HUES6 (cell line): ENCODE measurements at regions not wholly inside any gene's neighbourhood (a gene's known extent, or its start where the extent isn't known, plus 50 kb on each side); places are given as distances from the start of the nearest gene placed in this dataset.

Source experiments
- H3K27ac ChIP-seq: 2 replicates; pipeline ENCODE4 v1.7.0; 2013; ENCODE audit warnings: low read depth, mild to moderate bottlenecking, low read length, inconsistent platforms
- H3K27me3 ChIP-seq: 2 replicates; pipeline ENCODE4 v1.6.1; 2013; ENCODE audit warnings: low read length; ENCODE audit not compliant: control insufficient read depth, insufficient read depth
- H3K36me3 ChIP-seq: 2 replicates; pipeline ENCODE4 v1.6.1; 2013; ENCODE audit warnings: low read length; ENCODE audit not compliant: control insufficient read depth, insufficient read depth
- H3K4me1 ChIP-seq: 2 replicates; pipeline ENCODE4 v1.6.1; 2013; ENCODE audit warnings: low read length; ENCODE audit not compliant: control insufficient read depth, insufficient read depth
- H3K4me3 ChIP-seq: 2 replicates; pipeline ENCODE4 v1.5.1; 2013; ENCODE audit warnings: low read depth, low read length
- H3K9ac ChIP-seq: one replicate; pipeline ENCODE4 v1.6.1; 2013; ENCODE audit warnings: mild to moderate bottlenecking, low read length
- H3K9me3 ChIP-seq: 2 replicates; pipeline ENCODE4 v1.6.1; 2013; ENCODE audit warnings: low read depth, low read length; ENCODE audit not compliant: control insufficient read depth, insufficient read depth

DNA sequence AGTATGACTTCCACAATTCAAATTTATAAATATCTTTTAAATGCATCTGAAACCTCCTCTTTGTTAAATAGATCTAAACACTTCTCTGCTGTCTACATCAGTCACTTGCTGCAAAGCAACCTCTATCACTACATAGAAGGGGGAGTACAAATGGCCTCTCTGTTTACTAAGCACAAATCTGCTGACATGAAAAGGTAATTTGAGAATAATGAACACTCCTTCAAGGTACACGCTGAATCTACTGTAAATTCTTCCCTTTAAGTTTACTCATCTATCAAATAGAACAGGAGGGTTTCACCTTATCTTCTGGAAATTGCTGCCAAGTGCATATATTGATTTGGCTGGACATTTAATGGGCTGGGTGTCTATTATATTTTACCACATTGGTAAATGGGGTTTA is 879.6 kb downstream of the SUCLG1 start:
- no peaks in the 10 kb centered on the region for H3K9me3 ChIP-seq
- H3K4me3 ChIP-seq = no peak overlapping the region
- peaks cover 3% of the 10 kb centered on the region; the same call in 1 of the 2 replicates for H3K4me1 ChIP-seq
- H3K36me3 ChIP-seq = no peaks in the 10 kb centered on the region
- no peak overlapping the region for H3K27ac ChIP-seq
- H3K9ac ChIP-seq = no peak overlapping the region
- H3K27me3 ChIP-seq = no peaks in the 10 kb centered on the region

DNA sequence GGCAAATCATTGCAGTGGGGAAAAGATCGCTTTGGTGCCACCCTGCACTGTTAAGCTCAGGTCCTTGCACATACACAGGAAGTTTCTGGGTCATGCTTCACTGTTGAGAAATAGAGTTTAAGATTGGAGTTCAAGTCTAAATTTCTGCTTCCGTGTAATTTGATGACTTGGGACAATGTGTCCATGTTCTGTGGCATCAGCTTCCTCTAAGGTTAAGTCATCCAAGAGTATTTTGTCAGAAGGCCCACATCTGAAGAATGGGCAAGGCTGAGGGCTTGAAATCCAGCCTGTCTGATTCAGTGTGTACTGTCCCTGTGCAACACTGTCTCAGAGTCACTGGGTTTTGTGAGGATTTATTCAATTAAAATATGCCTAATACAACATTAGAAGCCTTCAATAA is 880.7 kb downstream of the SUCLG1 start:
- no peaks in the 10 kb centered on the region for H3K36me3 ChIP-seq
- no peak overlapping the region for H3K27ac ChIP-seq
- no peaks in the 10 kb centered on the region for H3K27me3 ChIP-seq
- no peaks in the 10 kb centered on the region for H3K9me3 ChIP-seq
- H3K4me3 ChIP-seq = no peak overlapping the region
- H3K9ac ChIP-seq = no peak overlapping the region
- no peaks in the 10 kb centered on the region for H3K4me1 ChIP-seq

DNA sequence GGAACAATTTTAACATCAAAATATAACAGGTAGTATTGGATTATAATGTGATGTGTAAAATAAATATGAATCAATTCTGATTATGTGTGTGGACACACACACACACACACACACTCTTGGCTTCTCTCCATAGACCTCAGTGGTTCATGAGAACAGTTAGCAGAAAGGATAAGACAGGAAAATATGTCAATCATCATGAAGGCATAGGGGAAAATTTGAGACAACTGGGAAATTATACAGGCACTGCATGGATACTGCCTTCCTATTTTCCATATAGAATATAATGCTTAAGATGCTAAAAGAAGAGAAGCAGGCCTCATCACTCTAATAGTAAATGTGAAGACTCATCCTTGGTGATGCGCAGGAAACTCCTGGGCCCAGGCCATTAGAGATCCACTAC is 884.5 kb downstream of the SUCLG1 start:
- Histone ChIP-seq H3K36me3 (no peaks in the 10 kb centered on the region), H3K9ac (no peak overlapping the region), H3K4me1 (no peaks in the 10 kb centered on the region), H3K4me3 (no peak overlapping the region), H3K27ac (no peak overlapping the region), H3K27me3 (no peaks in the 10 kb centered on the region), H3K9me3 (no peaks in the 10 kb centered on the region)

DNA sequence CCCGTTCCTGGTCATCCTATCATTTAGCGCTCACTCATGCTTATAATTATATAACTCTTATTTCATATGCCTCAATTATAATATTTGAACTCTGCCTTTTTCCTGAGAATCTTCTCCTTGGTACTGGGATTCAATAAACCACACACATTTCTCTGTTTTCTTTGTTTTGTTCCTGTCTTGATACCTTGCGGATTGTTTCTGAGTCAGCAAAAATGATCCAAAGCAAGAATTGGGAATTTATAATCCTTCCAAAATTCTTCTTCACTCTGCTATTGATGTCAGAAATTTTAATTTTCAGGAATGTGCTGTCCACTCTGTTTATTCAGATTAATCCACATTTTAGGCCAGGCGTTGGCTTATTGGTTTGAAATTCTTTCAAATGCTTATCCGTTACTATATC is 886.0 kb downstream of the SUCLG1 start:
- H3K9me3 ChIP-seq = no peaks in the 10 kb centered on the region

DNA sequence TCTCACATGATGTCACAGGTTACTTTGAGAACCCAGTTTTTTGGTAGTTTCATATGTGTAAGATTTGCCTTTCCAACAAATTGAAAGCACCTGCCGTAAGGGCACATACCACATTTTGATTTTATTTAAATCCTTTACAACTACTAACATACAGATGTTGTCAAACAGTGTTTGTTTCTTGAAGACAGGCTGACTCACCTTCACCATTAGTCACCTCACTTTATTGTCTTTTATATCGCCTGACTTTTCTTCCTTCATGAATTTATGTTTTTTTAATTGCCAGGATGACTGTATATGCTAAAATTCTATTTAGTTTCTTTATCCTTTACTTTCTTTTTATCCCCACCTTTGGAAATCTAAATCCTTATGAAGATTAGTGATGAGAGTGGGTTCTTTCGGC is 886.7 kb downstream of the SUCLG1 start:
- no peak overlapping the region for H3K4me3 ChIP-seq
- no peak overlapping the region for H3K9ac ChIP-seq
- H3K9me3 ChIP-seq = no peaks in the 10 kb centered on the region

More for the DNA sequence above, 886.0 kb downstream of the SUCLG1 start:
- Histone ChIP-seq H3K36me3 (no peaks in the 10 kb centered on the region), H3K4me3 (no peak overlapping the region), H3K27ac (no peak overlapping the region), H3K9ac (no peak overlapping the region), H3K4me1 (no peaks in the 10 kb centered on the region), H3K27me3 (no peaks in the 10 kb centered on the region)

DNA sequence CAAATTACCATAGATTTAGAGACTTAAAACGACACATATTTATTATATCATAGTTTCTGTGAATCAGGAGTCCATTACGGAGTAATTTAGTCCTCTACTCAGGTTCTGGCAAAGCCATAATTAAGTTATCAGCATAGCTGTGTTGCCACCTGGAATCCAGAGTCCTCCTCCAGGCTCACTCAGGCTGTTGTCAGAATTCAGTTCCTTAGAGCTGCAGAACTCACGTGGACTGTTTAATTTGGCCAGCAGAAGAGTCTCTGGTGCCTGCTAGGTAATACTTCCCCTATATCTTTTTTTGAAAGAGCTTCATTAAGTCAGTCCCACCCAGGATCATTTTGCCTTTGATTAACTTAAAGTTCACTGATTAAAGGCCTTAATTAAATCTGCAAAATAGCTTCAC is 891.5 kb downstream of the SUCLG1 start:
- Histone ChIP-seq H3K27ac (no peak overlapping the region), H3K4me1 (no peaks in the 10 kb centered on the region), H3K9me3 (no peaks in the 10 kb centered on the region)

More for the DNA sequence above, 886.7 kb downstream of the SUCLG1 start:
- Histone ChIP-seq H3K4me1 (no peaks in the 10 kb centered on the region), H3K27me3 (no peaks in the 10 kb centered on the region), H3K27ac (no peak overlapping the region), H3K36me3 (no peaks in the 10 kb centered on the region)

DNA sequence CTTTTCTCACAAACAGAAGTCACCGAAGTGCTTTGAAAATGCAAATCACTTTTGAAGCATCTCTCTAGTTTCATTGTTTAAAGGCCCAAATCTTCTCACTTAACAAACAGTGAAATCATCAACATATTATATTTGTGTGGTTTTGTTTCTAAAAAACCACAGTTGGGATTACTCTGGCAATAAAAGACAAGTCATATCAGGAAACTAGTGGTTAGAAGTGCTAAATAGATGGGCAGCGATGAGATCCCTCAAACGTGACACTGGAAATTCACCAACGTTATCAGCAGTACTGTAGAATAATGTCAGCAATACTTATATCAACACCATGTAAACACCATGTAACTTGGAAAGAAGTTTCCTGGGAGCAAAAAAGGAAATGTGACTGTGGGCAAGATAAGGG is 893.5 kb downstream of the SUCLG1 start:
- H3K36me3 ChIP-seq = no peaks in the 10 kb centered on the region
- H3K4me3 ChIP-seq = no peak overlapping the region
- no peaks in the 10 kb centered on the region for H3K9me3 ChIP-seq
- no peaks in the 10 kb centered on the region for H3K27me3 ChIP-seq
- no peak overlapping the region for H3K27ac ChIP-seq
- no peaks in the 10 kb centered on the region for H3K4me1 ChIP-seq
- no peak overlapping the region for H3K9ac ChIP-seq

More for the DNA sequence above, 891.5 kb downstream of the SUCLG1 start:
- H3K9ac ChIP-seq = no peak overlapping the region
- H3K27me3 ChIP-seq = no peaks in the 10 kb centered on the region
- no peaks in the 10 kb centered on the region for H3K36me3 ChIP-seq
- no peak overlapping the region for H3K4me3 ChIP-seq

DNA sequence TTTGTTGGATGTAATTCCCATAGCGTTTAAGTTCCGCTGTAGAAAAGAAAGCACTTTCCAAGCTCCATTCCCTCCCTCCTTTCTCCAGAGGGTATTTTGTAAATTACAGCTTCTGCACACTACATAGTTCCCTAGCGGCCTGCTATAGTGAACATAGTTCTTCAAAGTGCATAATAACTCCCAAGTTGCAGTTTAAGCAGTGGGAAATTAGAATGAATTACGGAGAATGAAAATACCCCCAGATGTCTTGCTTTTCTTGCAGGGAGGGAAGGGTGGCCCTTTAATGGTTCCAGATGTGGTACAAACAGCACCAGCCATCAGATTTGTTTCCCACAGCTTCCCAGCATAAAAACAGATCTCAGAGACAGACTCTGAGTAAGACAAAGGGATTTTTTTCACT is 893.9 kb downstream of the SUCLG1 start:
- H3K4me3 ChIP-seq = no peak overlapping the region
- H3K4me1 ChIP-seq = no peaks in the 10 kb centered on the region
- no peak overlapping the region for H3K9ac ChIP-seq
- H3K27ac ChIP-seq = no peak overlapping the region
- H3K9me3 ChIP-seq = no peaks in the 10 kb centered on the region
- H3K27me3 ChIP-seq = no peaks in the 10 kb centered on the region
- no peaks in the 10 kb centered on the region for H3K36me3 ChIP-seq

DNA sequence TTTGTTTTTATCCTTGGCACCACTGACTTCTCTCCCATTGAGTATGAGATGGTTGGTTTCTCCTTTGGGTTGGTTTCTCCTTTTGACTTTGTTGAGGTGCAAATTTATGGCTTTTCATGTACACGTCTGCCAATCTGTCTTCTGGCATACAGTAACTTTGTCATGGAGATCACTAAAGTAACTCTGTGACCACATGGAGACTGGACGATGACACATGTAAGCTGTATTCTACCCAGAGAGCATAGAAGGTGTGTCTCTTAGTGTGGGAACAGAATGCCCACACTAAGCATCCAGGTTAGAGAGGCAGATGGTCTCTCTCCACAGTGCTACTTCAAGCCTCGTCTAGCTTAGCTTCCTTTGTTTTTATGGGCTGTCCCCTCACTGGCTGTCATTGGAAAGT is 897.5 kb downstream of the SUCLG1 start:
- H3K4me1 ChIP-seq = no peaks in the 10 kb centered on the region
- H3K4me3 ChIP-seq = no peak overlapping the region
- no peaks in the 10 kb centered on the region for H3K27me3 ChIP-seq
- H3K9me3 ChIP-seq = 0 out of 2 replicates have a peak, but pooled peaks cover 3% of the 10 kb centered on the region
- no peak overlapping the region for H3K27ac ChIP-seq
- H3K36me3 ChIP-seq = no peaks in the 10 kb centered on the region
- H3K9ac ChIP-seq = no peak overlapping the region

DNA sequence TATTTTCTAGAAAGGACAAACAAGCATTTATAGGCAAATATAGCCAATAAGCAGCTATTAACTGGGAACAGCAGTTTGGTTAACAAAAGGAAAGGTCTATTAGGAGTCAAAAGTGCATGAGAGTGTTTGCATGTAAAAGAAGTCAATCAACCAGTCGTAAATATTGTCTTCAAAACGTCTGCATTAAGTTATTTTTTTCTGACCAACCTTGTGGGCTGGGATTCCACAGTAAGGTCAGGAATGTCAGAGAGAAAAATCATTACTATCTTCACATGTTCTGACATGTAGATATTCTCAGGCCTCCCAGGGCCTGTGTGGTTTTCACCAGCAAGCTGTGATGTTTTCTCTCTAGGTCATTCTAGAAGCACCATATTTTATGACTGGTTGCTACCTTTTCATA is 922.5 kb downstream of the SUCLG1 start:
- H3K4me1 ChIP-seq = peaks cover 8% of the 10 kb centered on the region
- no peaks in the 10 kb centered on the region for H3K27me3 ChIP-seq
- no peak overlapping the region for H3K27ac ChIP-seq
- no peak overlapping the region for H3K9ac ChIP-seq
- no peak overlapping the region for H3K4me3 ChIP-seq
- no peaks in the 10 kb centered on the region for H3K36me3 ChIP-seq
- no peaks in the 10 kb centered on the region for H3K9me3 ChIP-seq

DNA sequence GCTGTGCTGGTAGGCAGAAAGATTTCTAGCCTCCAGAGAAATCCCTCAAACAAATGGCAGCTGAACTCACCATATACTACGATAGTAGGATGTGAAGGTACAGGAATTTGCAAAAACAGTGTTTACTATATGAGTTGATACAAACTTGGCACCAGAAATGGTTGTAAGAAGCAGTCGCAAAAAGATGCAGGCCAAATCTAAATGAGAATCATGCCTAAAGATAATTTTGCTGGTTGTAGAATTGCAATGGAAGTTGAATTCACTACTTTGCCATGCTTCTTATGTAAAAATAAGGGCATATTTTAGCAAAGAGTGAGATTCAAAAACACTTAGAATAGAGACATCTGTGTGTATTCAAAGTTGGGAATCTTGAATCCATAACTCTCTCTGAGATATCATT is 924.7 kb downstream of the SUCLG1 start:
- Histone ChIP-seq H3K9ac (no peak overlapping the region), H3K9me3 (no peaks in the 10 kb centered on the region), H3K4me1 (peaks cover 8% of the 10 kb centered on the region), H3K4me3 (no peak overlapping the region), H3K27me3 (no peaks in the 10 kb centered on the region), H3K27ac (no peak overlapping the region), H3K36me3 (no peaks in the 10 kb centered on the region)

DNA sequence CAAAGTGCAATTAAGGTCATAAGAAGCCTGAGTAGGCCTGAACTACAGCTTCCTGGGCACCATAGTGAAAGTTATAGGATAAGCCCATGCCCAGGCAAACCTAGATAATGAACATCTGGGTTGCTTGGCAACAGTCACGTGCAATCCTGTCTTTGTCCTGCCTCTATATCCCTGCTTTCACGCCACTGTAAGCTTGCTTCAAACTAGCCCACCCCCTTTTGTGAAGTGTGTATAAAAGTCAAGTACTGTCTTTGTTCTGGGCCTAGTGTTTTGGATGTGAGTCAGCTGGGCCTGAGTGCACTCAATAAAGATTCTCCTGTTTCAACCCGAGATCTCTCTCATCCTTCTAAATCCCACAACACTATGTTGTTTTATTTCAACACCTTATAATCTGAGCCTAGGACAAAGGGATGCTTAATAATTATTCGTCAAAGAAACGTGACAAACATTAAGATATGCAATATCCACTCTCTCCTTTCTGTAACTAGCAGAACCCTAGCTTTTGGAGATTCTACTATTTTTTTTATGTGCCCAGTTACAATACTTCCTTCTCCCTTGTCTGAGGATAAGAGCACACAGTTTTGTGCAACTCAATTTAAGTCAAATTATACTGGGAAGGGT is 927.8 kb downstream of the SUCLG1 start:
- Histone ChIP-seq H3K9ac (no peak overlapping the region), H3K4me1 (peaks cover 3% of the 10 kb centered on the region), H3K27me3 (no peaks in the 10 kb centered on the region), H3K36me3 (no peaks in the 10 kb centered on the region), H3K4me3 (no peak overlapping the region), H3K27ac (no peak overlapping the region), H3K9me3 (no peaks in the 10 kb centered on the region)
